Duodenal mucosa (tissue), 2 donors: ENCODE measurements at regions not wholly inside any gene's neighbourhood (a gene's known extent, or its start where the extent isn't known, plus 50 kb on each side); places are given as distances from the start of the nearest gene placed in this dataset.

Source experiments
- H3K27ac ChIP-seq: one replicate; pipeline ENCODE4 v1.7.0; 2013; ENCODE audit warnings: low read depth, low read length
- H3K27me3 ChIP-seq, 2 donors: one replicate each; pipeline ENCODE4 v1.7.0; 2013; ENCODE audit warnings: low read length in 2 of 2, control low read depth in 1 of 2; ENCODE audit not compliant: insufficient read depth in 2 of 2, control insufficient read depth in 1 of 2
- H3K36me3 ChIP-seq, 2 donors: one replicate each; pipeline ENCODE4 v1.7.0; 2013; ENCODE audit warnings: low read length in 2 of 2, control low read depth in 1 of 2; ENCODE audit not compliant: insufficient read depth in 2 of 2, control insufficient read depth in 1 of 2
- H3K4me1 ChIP-seq, 2 donors: one replicate each; pipeline ENCODE4 v1.7.0; 2013; ENCODE audit warnings: low read length in 2 of 2, control low read depth in 1 of 2; ENCODE audit not compliant: insufficient read depth in 2 of 2, control insufficient read depth in 1 of 2
- H3K4me3 ChIP-seq, 2 donors: one replicate each; pipeline ENCODE4 v1.7.0; 2013; ENCODE audit warnings: low read length in 2 of 2, low read depth in 1 of 2
- H3K9ac ChIP-seq, 2 donors: one replicate each; pipeline ENCODE4 v1.7.0; 2013; ENCODE audit warnings: low read length in 2 of 2, low read depth in 1 of 2
- H3K9me3 ChIP-seq, 2 donors: one replicate each; pipeline ENCODE4 v1.7.0; 2013; ENCODE audit warnings: low read length in 2 of 2, control low read depth in 1 of 2; ENCODE audit not compliant: control insufficient read depth in 1 of 2

GRCh38 chr1:72481420-72481970, 199.2 kb upstream of the NEGR1 start:
- H3K4me1 ChIP-seq: no peaks in the 10 kb centered on the region
- H3K36me3 ChIP-seq: no peaks in the 10 kb centered on the region
- no peak overlapping the region for H3K27ac ChIP-seq
- H3K27me3 ChIP-seq: no peaks in the 10 kb centered on the region
- H3K9ac ChIP-seq: no peak overlapping the region
- no peaks in the 10 kb centered on the region for H3K9me3 ChIP-seq
- no peak overlapping the region for H3K4me3 ChIP-seq

GRCh38 chr1:72466376-72466775, 184.0 kb upstream of the NEGR1 start:
- Histone ChIP-seq H3K27me3 (no peaks in the 10 kb centered on the region), H3K4me3 (no peak overlapping the region), H3K27ac (no peak overlapping the region), H3K9me3 (no peaks in the 10 kb centered on the region), H3K4me1 (no peaks in the 10 kb centered on the region), H3K9ac (no peak overlapping the region), H3K36me3 (no peaks in the 10 kb centered on the region)

GRCh38 chr1:72462186-72462905, 180.0 kb upstream of the NEGR1 start:
- Histone ChIP-seq H3K4me3 (no peak overlapping the region), H3K4me1 (no peaks in the 10 kb centered on the region), H3K9me3 (no peaks in the 10 kb centered on the region), H3K9ac (no peak overlapping the region), H3K27me3 (no peaks in the 10 kb centered on the region), H3K27ac (no peak overlapping the region), H3K36me3 (no peaks in the 10 kb centered on the region)

DNA sequence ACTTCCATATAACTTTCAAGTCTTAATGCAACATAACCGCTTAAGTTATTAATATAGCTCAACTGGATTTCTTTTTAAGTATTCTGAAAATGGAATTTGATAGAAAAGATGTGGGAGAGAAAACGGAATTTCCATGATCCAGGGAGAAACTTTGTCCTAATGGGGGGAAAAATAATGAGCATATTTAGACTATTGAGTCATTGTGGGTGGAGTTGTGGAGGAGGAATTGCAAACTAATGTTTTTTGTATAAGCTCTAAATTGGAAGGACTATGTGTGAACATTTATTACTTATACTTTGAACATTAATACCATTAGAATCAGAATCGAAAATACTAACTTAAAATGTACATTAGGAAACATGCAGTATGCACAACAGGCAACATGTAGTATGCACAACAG, 159.9 kb upstream of the NEGR1 start:
- H3K27me3 ChIP-seq: no peaks in the 10 kb centered on the region
- peaks cover 0 to 3% of the 10 kb centered on the region in 2 donors for H3K9me3 ChIP-seq
- H3K36me3 ChIP-seq: no peaks in the 10 kb centered on the region
- H3K4me1 ChIP-seq: no peaks in the 10 kb centered on the region
- H3K9ac ChIP-seq: no peak overlapping the region
- H3K4me3 ChIP-seq: no peak overlapping the region
- no peak overlapping the region for H3K27ac ChIP-seq

DNA sequence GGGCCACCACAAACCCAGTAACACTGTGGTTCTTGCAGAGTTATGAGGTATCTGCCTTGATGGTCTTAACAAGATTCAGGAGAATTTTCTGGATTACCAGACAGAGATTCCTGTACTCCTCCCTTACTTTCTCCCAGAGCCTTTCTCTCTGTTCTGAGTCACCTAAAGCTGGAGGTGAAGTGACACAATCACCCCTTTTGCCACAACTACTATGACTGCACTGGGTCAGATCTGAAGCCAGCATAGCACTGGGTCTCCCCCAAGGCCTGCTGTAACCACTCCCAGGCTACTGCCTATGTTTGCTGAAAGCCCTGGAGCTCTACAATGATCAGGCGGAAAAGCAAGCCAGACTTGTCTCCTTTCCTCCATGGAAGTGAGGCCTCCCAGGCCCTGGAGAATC, 156.7 kb upstream of the NEGR1 start:
- no peaks in the 10 kb centered on the region for H3K27me3 ChIP-seq
- no peaks in the 10 kb centered on the region for H3K4me1 ChIP-seq
- no peaks in the 10 kb centered on the region for H3K36me3 ChIP-seq
- no peaks in the 10 kb centered on the region for H3K9me3 ChIP-seq
- H3K4me3 ChIP-seq: no peak overlapping the region
- H3K27ac ChIP-seq: no peak overlapping the region
- no peak overlapping the region for H3K9ac ChIP-seq

- Histone ChIP-seq H3K4me1 (no peaks in the 10 kb centered on the region), H3K36me3 (no peaks in the 10 kb centered on the region), H3K27me3 (no peaks in the 10 kb centered on the region), H3K9ac (no peak overlapping the region), H3K9me3 (no peaks in the 10 kb centered on the region), H3K27ac (no peak overlapping the region), H3K4me3 (no peak overlapping the region)
These were observed 155.9 kb upstream of the NEGR1 start for GRCh38 chr1:72438270-72438669.

DNA sequence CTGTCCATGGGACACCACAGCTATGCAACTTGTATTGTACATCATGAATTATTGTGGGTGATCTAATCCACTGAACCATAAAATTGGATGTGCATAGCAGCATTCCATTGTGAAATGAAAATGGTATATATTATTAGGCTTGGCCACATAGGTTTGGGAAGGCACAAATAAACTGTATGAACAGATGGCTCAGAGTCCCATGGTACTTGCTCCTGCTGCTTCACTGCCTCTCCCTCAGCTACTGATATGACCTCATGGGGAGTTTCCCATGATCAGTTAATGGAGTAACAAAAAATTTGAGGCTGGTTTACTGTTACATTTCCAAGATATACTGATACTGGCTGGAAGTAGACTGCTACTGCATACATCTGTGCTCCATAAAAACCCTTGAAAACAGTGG, 152.7 kb upstream of the NEGR1 start:
- Histone ChIP-seq H3K36me3 (no peaks in the 10 kb centered on the region), H3K9me3 (no peaks in the 10 kb centered on the region), H3K4me3 (no peak overlapping the region), H3K27me3 (no peaks in the 10 kb centered on the region), H3K27ac (no peak overlapping the region), H3K9ac (no peak overlapping the region), H3K4me1 (no peaks in the 10 kb centered on the region)

DNA sequence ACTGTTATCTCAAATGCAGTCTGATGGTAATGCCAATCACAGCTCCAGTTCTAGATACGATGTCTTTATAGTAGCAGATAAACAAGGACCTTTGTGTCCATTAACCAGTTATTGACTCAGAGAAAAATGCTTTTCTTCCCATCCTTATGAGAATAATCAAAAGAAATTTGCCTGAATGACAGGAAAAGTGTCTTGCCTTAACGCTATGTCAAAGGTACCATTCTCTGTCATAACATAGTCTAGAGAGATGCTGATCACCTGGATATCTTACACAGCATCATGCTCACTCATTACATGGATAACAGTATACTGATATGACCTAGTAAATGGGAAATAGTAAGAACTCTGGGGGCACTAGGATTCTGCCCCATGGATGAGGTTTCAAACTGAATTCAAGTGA, 151.7 kb upstream of the NEGR1 start:
- no peaks in the 10 kb centered on the region for H3K27me3 ChIP-seq
- no peaks in the 10 kb centered on the region for H3K36me3 ChIP-seq
- no peak overlapping the region for H3K4me3 ChIP-seq
- no peak overlapping the region for H3K27ac ChIP-seq
- no peaks in the 10 kb centered on the region for H3K4me1 ChIP-seq
- H3K9me3 ChIP-seq: no peaks in the 10 kb centered on the region
- H3K9ac ChIP-seq: no peak overlapping the region

DNA sequence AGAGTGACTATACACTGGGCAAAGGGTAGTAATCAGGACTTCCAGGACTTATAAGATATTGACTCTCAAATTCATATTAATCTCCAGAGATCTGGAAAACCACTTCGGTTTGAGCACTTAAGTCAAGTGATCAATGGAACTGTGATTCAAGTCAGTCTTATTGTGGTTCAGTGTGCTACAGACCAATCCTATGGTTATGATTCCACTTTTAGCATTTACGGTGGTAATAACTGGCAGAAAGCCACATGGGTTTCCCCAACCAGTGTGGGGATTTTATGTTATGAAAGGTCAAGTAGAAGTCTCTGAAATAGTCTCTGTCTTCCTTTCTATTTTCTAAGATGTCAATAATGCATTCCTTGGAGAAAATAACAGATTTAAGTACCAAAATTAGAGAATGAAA, 151.3 kb upstream of the NEGR1 start:
- H3K4me3 ChIP-seq: no peak overlapping the region
- no peak overlapping the region for H3K9ac ChIP-seq
- H3K4me1 ChIP-seq: no peaks in the 10 kb centered on the region
- no peaks in the 10 kb centered on the region for H3K27me3 ChIP-seq
- no peak overlapping the region for H3K27ac ChIP-seq
- H3K36me3 ChIP-seq: no peaks in the 10 kb centered on the region
- no peaks in the 10 kb centered on the region for H3K9me3 ChIP-seq

DNA sequence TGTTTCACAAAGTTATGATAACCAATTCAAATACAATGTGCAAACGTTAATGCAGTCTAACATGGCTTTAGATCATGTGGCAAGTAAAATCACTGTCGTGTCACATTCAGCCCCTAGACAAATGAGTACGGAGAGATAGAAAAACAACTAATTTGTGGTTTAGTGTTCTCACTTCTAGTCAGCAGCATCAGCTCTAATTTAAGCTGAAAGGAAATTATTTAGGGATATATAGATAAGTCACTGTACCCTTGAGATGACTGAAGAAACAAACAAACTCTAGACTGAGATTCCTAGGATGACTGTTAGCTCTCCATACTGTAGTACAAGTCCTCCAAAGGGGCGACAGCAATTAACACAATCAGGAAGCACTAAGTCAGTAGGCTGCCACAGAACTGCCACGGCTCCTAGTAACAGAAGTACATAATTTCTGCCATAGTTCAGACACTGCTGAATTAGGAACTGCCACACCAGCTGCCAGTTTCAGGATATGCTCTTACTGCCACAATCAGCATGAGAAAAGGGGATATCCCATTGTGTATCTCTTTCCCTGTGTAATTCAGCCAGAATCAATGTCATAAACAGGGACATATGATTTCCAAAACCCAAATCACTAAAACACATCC, 150.4 kb upstream of the NEGR1 start:
- Histone ChIP-seq H3K27me3 (no peaks in the 10 kb centered on the region), H3K4me3 (no peak overlapping the region), H3K9ac (no peak overlapping the region), H3K4me1 (no peaks in the 10 kb centered on the region), H3K27ac (no peak overlapping the region), H3K9me3 (no peaks in the 10 kb centered on the region), H3K36me3 (no peaks in the 10 kb centered on the region)
